Activated CD4-positive, alpha-beta memory T cell treated with anti-CD3 and anti-CD28 coated beads, Interleukin-2, amount 10 ng/mL, durations not matched to agents 7 days and 5 days (primary cell): ENCODE measurements at regions not wholly inside any gene's neighbourhood (a gene's known extent, or its start where the extent isn't known, plus 50 kb on each side); places are given as distances from the start of the nearest gene placed in this dataset.
A peak's percentile ranks its signal among the peaks of the same experiment; 100 is the strongest.

Experiments used
- CTCF ChIA-PET: fragments of 350-600 bp; sonication (Branson Sonifier 250); formaldehyde crosslinking; loops from one replicate; lab custom pipeline; 2021; ENCODE audit warnings: antibody characterized with exemption, inconsistent platforms; lab: Charles Lee
- POLR2A ChIA-PET: fragments of 350-600 bp; sonication (Branson Sonifier 250); formaldehyde crosslinking; loops from one replicate; lab custom pipeline; 2021; ENCODE audit warnings: antibody characterized with exemption; lab: Charles Lee
- DNase-seq: peaks from one replicate; pipeline ENCODE4 v3.0.0-alpha.2; 2020
- H3K27ac Mint-ChIP-seq: one replicate; pipeline ENCODE4 v1.8.0; 2021; ENCODE audit warnings: mild to moderate bottlenecking, mixed read lengths
- H3K27me3 Mint-ChIP-seq: one replicate; pipeline ENCODE4 v1.8.0; 2021; ENCODE audit warnings: mixed read lengths
- H3K36me3 Mint-ChIP-seq: one replicate; pipeline ENCODE4 v1.8.0; 2021; ENCODE audit warnings: low read depth, mixed read lengths
- H3K4me1 Mint-ChIP-seq: one replicate; pipeline ENCODE4 v1.8.0; 2021; ENCODE audit warnings: mixed read lengths
- H3K4me3 Mint-ChIP-seq: one replicate; pipeline ENCODE4 v1.8.0; 2021; ENCODE audit warnings: mild to moderate bottlenecking, mixed read lengths
- H3K9me3 Mint-ChIP-seq: one replicate; pipeline ENCODE4 v1.8.0; 2021; ENCODE audit warnings: mixed read lengths

DNA sequence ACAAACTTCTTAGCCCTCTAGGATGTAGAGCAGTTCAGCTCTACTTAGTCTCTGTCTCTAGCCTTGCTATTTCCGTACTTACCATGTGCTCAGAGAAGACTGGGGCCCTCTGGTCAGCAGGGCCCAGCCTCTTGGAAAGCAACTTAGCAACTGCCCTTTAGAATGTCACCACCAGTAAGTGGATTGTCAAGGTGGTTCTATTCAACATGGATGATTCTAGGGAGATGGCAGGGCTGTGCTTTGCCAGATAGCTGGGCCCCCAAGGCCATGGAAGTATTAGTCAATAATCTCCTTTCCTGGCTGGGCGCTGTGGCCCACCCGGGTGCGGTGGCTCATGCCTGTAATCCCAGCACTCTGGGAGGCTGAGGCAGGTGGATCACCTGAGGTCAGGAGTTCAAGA, 177.6 kb upstream of the MVB12B start:
- DNase-seq: no peak
- peaks cover 12% of the 10 kb centered on the region for H3K27me3 Mint-ChIP-seq
- CTCF ChIA-PET: no interaction called here
- H3K36me3 Mint-ChIP-seq: no peaks in the 10 kb centered on the region
- H3K4me3 Mint-ChIP-seq: no peak overlapping the region
- no peaks in the 10 kb centered on the region for H3K4me1 Mint-ChIP-seq
- H3K27ac Mint-ChIP-seq: no peak overlapping the region
- no peaks in the 10 kb centered on the region for H3K9me3 Mint-ChIP-seq
- POLR2A ChIA-PET: no interaction called here

GRCh38 chr9:126149661-126150060, 177.0 kb upstream of the MVB12B start:
- H3K4me1 Mint-ChIP-seq: no peaks in the 10 kb centered on the region
- POLR2A ChIA-PET: no interaction called here
- no peaks in the 10 kb centered on the region for H3K9me3 Mint-ChIP-seq
- CTCF ChIA-PET: no interaction called here
- H3K36me3 Mint-ChIP-seq: no peaks in the 10 kb centered on the region
- H3K27ac Mint-ChIP-seq: no peak overlapping the region
- H3K27me3 Mint-ChIP-seq: peaks cover 12% of the 10 kb centered on the region
- H3K4me3 Mint-ChIP-seq: no peak overlapping the region
- DNase-seq: peak; percentile 5

DNA sequence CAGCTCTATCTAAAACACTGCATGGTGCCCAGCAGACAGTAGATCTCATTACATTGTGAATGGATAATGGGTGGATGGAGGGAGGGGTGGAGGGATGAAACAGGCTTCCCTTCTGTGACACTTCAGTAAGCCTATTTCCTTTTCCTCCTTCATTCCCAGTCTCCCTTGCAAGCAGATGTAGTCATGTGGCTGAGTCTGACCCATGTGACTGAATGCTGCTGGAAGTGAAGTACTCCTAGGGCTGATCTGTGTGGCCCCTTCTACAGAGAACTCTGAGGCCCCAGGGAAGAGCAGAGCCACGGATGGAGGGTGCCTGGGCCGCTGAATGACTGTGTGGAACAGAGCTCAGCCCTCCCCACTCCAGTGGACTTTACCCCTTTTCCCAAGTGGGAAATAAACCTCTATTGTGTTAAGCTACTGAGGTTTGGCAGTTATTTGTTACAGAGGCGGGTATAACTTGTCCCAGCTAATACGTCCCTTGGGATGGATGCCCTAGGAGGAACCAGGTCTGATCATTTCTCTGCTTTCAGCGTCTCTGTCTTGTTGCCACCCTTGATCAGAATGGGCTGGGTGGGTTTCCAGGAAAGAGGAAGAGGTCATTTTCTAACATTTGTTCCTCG, 176.1 kb upstream of the MVB12B start:
- H3K4me3 Mint-ChIP-seq: no peak overlapping the region
- POLR2A ChIA-PET: no interaction called here
- peak; percentile 9 for DNase-seq
- H3K36me3 Mint-ChIP-seq: no peaks in the 10 kb centered on the region
- no peaks in the 10 kb centered on the region for H3K4me1 Mint-ChIP-seq
- H3K9me3 Mint-ChIP-seq: no peaks in the 10 kb centered on the region
- H3K27ac Mint-ChIP-seq: no peak overlapping the region
- peaks cover 12% of the 10 kb centered on the region for H3K27me3 Mint-ChIP-seq
- CTCF ChIA-PET: no interaction called here

- Mint-ChIP-seq H3K27ac (no peak overlapping the region), H3K27me3 (peaks cover 9% of the 10 kb centered on the region), H3K36me3 (no peaks in the 10 kb centered on the region), H3K9me3 (no peaks in the 10 kb centered on the region), H3K4me1 (no peaks in the 10 kb centered on the region), H3K4me3 (no peak overlapping the region)
- ChIA-PET CTCF (no interaction called here), POLR2A (no interaction called here)
- DNase-seq: no peak
Measured at GRCh38 chr9:126151031-126151685, 175.5 kb upstream of the MVB12B start.

DNA sequence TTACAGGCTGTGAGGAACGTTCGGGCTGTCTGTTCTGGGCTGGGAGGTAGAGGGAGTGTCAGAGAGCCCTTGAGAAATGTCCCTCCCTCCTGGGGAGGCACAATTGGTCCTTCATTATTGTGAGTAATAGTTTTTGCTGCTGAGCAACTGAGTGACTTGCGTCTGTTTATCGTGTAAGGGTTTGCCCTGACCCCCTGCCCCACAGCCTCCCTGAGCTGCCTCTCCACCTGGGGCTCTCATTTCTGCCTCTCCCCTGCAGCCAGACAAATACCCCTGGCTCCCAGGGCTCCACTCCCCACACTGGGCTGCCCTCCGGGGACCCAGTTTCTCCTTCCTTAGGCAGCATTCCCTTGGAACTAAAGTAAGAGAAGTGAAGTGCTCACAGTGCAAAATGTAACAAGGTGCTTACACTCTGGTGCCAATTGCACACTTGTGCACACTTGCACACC, 174.9 kb upstream of the MVB12B start:
- H3K4me3 Mint-ChIP-seq: no peak overlapping the region
- peak; percentile 8 for DNase-seq
- no peaks in the 10 kb centered on the region for H3K9me3 Mint-ChIP-seq
- ChIA-PET POLR2A (no interaction called here), CTCF (no interaction called here)
- H3K27ac Mint-ChIP-seq: no peak overlapping the region
- H3K36me3 Mint-ChIP-seq: no peaks in the 10 kb centered on the region
- H3K4me1 Mint-ChIP-seq: no peaks in the 10 kb centered on the region
- H3K27me3 Mint-ChIP-seq: peaks cover 6% of the 10 kb centered on the region

DNA sequence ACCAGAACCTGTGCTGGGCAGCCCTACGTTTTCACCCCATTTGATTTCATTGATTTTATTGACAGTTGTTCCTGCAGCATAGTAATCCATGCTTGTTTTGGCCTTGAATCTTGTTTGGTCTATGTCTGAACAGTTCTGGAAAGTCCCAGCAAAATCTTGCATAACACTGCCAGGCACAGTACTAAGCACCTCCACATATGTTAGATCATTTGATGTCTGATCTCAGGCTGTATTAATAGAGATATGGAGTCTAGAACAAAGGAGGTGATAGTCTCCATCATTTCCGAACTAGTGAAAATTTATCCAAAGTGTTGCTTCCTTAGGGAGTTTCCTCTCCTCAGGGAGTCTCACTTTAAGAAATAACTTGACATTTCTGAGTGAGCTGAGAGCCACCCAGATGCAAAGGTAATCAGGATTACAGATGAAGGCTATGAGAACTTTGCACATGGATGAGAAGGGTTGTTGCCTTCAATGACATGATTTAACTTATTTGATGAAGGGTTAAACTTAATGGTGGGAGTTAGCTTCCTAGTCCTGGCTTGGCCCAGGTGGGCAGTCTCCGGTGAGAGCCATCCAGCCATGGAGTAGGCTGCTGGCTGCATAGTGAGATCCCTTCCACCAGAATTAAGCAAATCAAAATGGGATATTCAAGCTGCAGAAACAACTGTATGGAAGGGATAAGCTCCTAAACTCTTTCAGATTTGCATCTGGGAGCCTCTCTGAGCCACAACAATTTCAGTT, 173.8 kb upstream of the MVB12B start:
- H3K4me1 Mint-ChIP-seq: no peaks in the 10 kb centered on the region
- H3K27me3 Mint-ChIP-seq: peaks cover 6% of the 10 kb centered on the region
- CTCF ChIA-PET: no interaction called here
- H3K27ac Mint-ChIP-seq: no peak overlapping the region
- H3K4me3 Mint-ChIP-seq: no peak overlapping the region
- H3K36me3 Mint-ChIP-seq: no peaks in the 10 kb centered on the region
- POLR2A ChIA-PET: no interaction called here
- H3K9me3 Mint-ChIP-seq: no peaks in the 10 kb centered on the region
- no peak for DNase-seq

DNA sequence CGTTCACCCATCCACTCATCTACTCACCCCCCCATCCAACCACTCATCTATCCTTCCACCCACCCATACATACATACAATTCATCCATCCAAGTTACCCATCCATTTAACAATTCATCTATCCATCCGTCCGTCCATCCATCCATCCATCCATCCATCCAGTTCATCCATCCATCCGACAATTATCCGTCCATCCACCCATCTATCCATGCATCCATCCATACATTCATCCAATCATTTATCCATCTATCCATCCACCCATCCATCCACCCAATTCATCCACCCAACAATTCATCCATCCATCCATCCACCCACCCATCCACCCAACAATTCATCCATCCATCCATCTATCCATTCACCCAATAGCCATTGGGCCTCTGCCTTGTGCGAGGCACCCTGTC, 173.2 kb upstream of the MVB12B start:
- no peak overlapping the region for H3K27ac Mint-ChIP-seq
- no peak for DNase-seq
- no peaks in the 10 kb centered on the region for H3K9me3 Mint-ChIP-seq
- H3K4me1 Mint-ChIP-seq: no peaks in the 10 kb centered on the region
- ChIA-PET CTCF (no interaction called here), POLR2A (no interaction called here)
- H3K36me3 Mint-ChIP-seq: no peaks in the 10 kb centered on the region
- H3K27me3 Mint-ChIP-seq: peaks cover 6% of the 10 kb centered on the region
- H3K4me3 Mint-ChIP-seq: no peak overlapping the region

- Mint-ChIP-seq H3K27me3 (peaks cover 6% of the 10 kb centered on the region), H3K4me3 (no peak overlapping the region), H3K9me3 (no peaks in the 10 kb centered on the region), H3K4me1 (no peaks in the 10 kb centered on the region), H3K27ac (no peak overlapping the region), H3K36me3 (no peaks in the 10 kb centered on the region)
- ChIA-PET CTCF (no interaction called here), POLR2A (no interaction called here)
- DNase-seq: peak; percentile 12
Measured at GRCh38 chr9:126154182-126154827, 172.3 kb upstream of the MVB12B start.

GRCh38 chr9:126154869-126155268, 171.8 kb upstream of the MVB12B start:
- Mint-ChIP-seq H3K36me3 (no peaks in the 10 kb centered on the region), H3K9me3 (no peaks in the 10 kb centered on the region), H3K4me1 (no peaks in the 10 kb centered on the region), H3K4me3 (no peak overlapping the region), H3K27me3 (peaks cover 6% of the 10 kb centered on the region), H3K27ac (no peak overlapping the region)
- ChIA-PET POLR2A (no interaction called here), CTCF (no interaction called here)
- peak; percentile 4 for DNase-seq

GRCh38 chr9:126155756-126156664, 170.6 kb upstream of the MVB12B start:
- POLR2A ChIA-PET: no interaction called here
- H3K9me3 Mint-ChIP-seq: no peaks in the 10 kb centered on the region
- CTCF ChIA-PET: no interaction called here
- H3K4me1 Mint-ChIP-seq: no peaks in the 10 kb centered on the region
- peaks cover 6% of the 10 kb centered on the region for H3K27me3 Mint-ChIP-seq
- H3K4me3 Mint-ChIP-seq: no peak overlapping the region
- DNase-seq: peak; percentile 7
- H3K27ac Mint-ChIP-seq: no peak overlapping the region
- H3K36me3 Mint-ChIP-seq: no peaks in the 10 kb centered on the region

- ChIA-PET CTCF (no interaction called here), POLR2A (no interaction called here)
- no peak for DNase-seq
- no peak overlapping the region for H3K27ac Mint-ChIP-seq
- H3K9me3 Mint-ChIP-seq: no peaks in the 10 kb centered on the region
- H3K4me1 Mint-ChIP-seq: no peaks in the 10 kb centered on the region
- H3K27me3 Mint-ChIP-seq: peaks cover 6% of the 10 kb centered on the region
- H3K4me3 Mint-ChIP-seq: no peak overlapping the region
- no peaks in the 10 kb centered on the region for H3K36me3 Mint-ChIP-seq
Measured at GRCh38 chr9:126156898-126157297, 169.7 kb upstream of the MVB12B start.

GRCh38 chr9:126157423-126157822, 169.2 kb upstream of the MVB12B start:
- H3K9me3 Mint-ChIP-seq: no peaks in the 10 kb centered on the region
- DNase-seq: no peak
- ChIA-PET POLR2A (no interaction called here), CTCF (no interaction called here)
- H3K27ac Mint-ChIP-seq: no peak overlapping the region
- H3K4me1 Mint-ChIP-seq: no peaks in the 10 kb centered on the region
- no peak overlapping the region for H3K4me3 Mint-ChIP-seq
- H3K27me3 Mint-ChIP-seq: peaks cover 6% of the 10 kb centered on the region
- no peaks in the 10 kb centered on the region for H3K36me3 Mint-ChIP-seq
